ENCODE measurements at regions not wholly inside any gene's neighbourhood (a gene's known extent, or its start where the extent isn't known, plus 50 kb on each side); places are given as distances from the start of the nearest gene placed in this dataset.

DNA sequence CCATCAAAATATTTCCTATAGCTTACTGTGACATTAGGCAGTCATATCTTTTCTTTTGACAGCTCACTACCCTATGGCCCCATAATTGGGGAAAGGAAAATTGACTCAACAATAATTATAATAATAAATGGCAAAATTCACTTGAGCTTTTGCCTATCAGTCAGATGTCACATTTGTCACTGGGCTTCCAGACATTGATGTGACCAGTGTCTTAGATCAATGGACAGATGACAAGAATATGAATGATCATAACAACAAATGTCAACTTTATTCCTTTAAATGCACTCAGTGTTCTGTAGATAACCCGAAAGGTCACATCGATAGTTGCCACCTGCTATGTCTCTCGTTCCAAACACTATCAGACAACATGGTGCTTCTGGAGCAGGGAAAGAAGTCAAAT, 266.7 kb downstream of the GPATCH2 start:
- Histone ChIP-seq H3K9me3 (no peaks in the 10 kb centered on the region), H3K27me3 (no peaks in the 10 kb centered on the region), H3K36me3 (no peaks in the 10 kb centered on the region), H3K4me3 (no peak overlapping the region), H3K4me1 (no peaks in the 10 kb centered on the region), H3K27ac (no peak overlapping the region)
- DNase-seq, result no peak
- intact Hi-C loops (cut with DNase I; ENCODE audit: low total_unique reads), result no loop called here
- TF ChIP-seq, protein P1, sequence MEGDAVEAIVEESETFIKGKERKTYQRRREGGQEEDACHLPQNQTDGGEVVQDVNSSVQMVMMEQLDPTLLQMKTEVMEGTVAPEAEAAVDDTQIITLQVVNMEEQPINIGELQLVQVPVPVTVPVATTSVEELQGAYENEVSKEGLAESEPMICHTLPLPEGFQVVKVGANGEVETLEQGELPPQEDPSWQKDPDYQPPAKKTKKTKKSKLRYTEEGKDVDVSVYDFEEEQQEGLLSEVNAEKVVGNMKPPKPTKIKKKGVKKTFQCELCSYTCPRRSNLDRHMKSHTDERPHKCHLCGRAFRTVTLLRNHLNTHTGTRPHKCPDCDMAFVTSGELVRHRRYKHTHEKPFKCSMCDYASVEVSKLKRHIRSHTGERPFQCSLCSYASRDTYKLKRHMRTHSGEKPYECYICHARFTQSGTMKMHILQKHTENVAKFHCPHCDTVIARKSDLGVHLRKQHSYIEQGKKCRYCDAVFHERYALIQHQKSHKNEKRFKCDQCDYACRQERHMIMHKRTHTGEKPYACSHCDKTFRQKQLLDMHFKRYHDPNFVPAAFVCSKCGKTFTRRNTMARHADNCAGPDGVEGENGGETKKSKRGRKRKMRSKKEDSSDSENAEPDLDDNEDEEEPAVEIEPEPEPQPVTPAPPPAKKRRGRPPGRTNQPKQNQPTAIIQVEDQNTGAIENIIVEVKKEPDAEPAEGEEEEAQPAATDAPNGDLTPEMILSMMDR (IDR thresholded peaks at IDR 0.05), result no peak

DNA sequence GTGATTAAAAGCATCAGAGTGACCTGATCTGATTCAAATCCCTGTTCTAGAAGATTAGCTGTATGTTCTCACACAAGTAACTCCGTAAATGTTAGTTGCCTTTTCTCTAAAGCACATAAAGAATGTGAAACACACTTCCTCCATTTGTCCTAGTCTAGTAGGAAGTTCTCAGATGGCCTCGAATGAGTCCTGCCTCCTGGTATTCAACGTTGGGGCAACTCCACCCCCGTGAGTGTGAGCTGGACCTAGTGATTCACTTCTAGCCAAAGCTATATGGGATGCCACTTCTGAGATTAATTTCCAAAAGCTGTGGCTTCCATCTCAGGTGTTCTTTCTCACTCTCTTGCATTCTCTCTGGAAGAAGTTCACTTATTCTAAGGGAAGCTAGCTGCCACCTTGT, 267.6 kb downstream of the GPATCH2 start:
- no peaks in the 10 kb centered on the region for H3K4me1 ChIP-seq
- no peaks in the 10 kb centered on the region for H3K27me3 ChIP-seq
- H3K36me3 ChIP-seq, result no peaks in the 10 kb centered on the region
- no peak overlapping the region for H3K27ac ChIP-seq
- DNase-seq, result no peak
- H3K9me3 ChIP-seq, result no peaks in the 10 kb centered on the region
- no peak overlapping the region for H3K4me3 ChIP-seq
- TF ChIP-seq, protein P1 (IDR thresholded peaks at IDR 0.05), result no peak
- intact Hi-C loops (cut with DNase I; ENCODE audit: low total_unique reads), result no loop called here

DNA sequence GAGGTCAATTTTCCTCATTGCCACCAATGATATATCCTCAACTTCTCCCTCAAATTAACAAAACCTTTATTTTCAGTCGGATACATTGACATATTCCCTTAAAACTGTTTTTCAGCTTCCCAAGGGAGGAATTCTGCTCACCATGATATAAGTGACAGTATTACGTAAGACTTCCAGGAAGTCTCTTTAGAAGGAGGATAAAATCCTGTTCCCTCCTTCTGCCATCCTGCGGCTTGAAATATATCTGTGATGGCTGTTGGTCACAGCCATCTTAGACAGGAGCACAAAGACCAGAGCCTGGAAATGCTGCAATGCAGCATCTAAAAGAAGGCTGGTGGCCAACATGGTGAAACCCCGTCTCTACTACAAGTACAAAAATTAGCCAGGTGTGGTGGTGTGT, 270.4 kb downstream of the GPATCH2 start:
- Histone ChIP-seq H3K27ac (no peak overlapping the region), H3K4me1 (no peaks in the 10 kb centered on the region), H3K27me3 (no peaks in the 10 kb centered on the region), H3K9me3 (no peaks in the 10 kb centered on the region), H3K4me3 (no peak overlapping the region), H3K36me3 (no peaks in the 10 kb centered on the region)
- no peak for DNase-seq
- intact Hi-C loops (cut with DNase I; ENCODE audit: low total_unique reads), result no loop called here
- TF ChIP-seq, protein P1 (IDR thresholded peaks at IDR 0.05), result no peak

DNA sequence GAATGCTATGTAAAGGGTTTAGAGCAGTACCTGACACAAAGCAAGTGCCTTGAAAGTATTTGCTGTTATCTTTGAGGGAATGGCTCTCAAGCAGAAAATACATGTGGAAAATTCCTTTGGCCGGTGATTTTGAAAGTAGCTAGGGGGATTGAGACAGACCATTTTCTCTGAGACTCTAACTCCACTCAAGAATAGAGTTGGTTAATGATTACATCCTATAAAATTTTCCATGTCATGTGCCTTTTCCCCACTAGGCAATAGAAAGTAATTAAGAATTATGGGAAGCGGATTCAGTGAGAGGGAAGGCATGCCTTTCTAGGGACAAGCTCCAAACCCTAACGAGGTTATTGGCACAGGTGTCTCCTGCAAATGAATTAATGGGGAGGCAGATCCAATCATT, 276.0 kb downstream of the GPATCH2 start:
- no peaks in the 10 kb centered on the region for H3K36me3 ChIP-seq
- H3K27ac ChIP-seq, result no peak overlapping the region
- H3K4me1 ChIP-seq, result no peaks in the 10 kb centered on the region
- H3K27me3 ChIP-seq, result no peaks in the 10 kb centered on the region
- DNase-seq, result no peak
- intact Hi-C loops (cut with DNase I; ENCODE audit: low total_unique reads), result no loop called here
- H3K4me3 ChIP-seq, result no peak overlapping the region
- TF ChIP-seq, protein P1 (IDR thresholded peaks at IDR 0.05), result no peak
- H3K9me3 ChIP-seq, result no peaks in the 10 kb centered on the region

DNA sequence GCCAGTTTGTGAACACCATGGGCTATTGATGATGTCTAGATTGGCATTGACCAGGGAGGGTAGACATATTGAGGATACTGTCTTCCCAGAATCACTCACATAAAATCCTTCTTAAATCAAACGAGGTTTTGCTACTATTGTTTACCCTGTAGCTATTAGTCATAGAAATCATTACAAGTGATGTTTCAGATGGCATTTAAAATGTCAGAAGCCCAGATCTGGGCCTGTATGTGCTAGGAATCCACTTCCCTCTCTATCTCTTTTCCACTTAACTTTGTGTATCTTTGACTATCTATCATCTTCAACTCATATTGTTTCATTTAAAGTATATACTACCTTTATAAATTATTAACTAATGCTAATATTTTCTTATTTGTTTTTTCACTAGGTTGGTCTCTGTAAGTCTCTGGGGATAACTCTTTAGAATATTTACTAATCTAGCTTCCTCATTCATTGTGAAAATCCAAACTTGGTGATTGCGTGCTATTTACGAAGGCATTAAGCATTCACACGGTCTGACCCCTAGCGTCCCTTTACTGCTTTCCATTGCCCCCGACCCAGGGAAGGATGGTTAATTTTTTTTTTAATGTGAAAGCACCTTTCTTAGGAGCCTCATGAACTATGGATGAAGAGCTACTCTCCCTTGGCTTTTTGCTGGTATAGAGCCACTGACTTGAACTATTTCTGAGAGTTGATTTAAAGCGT, 281.8 kb downstream of the GPATCH2 start:
- no peaks in the 10 kb centered on the region for H3K27me3 ChIP-seq
- TF ChIP-seq, protein P1 (IDR thresholded peaks at IDR 0.05), result no peak
- no peaks in the 10 kb centered on the region for H3K36me3 ChIP-seq
- no peak overlapping the region for H3K27ac ChIP-seq
- DNase-seq, result no peak
- H3K4me3 ChIP-seq, result no peak overlapping the region
- H3K9me3 ChIP-seq, result no peaks in the 10 kb centered on the region
- no peaks in the 10 kb centered on the region for H3K4me1 ChIP-seq
- intact Hi-C loops (cut with DNase I; ENCODE audit: low total_unique reads), result no loop called here

DNA sequence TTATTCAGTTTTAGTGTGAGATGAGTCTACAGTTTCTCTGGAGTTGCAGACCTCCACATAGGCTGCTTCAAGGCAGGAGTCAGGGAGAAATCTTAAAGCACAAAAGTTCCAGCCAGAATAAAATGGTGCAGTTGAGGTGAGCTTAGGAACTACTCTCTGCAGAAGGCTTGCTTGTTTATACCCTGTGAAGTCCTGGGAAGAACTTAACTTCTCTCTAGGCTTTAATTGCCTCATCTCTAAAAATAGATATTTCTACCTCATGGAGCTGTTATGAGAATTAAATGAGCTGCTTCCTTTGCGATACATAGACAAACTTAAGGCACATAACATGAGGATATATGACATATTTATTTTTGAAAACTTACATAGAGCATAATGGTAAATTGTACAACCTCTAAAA, 286.2 kb downstream of the GPATCH2 start:
- intact Hi-C loops (cut with DNase I; ENCODE audit: low total_unique reads), result no loop called here
- Histone ChIP-seq H3K27ac (no peak overlapping the region), H3K27me3 (no peaks in the 10 kb centered on the region), H3K4me3 (no peak overlapping the region), H3K36me3 (no peaks in the 10 kb centered on the region), H3K9me3 (no peaks in the 10 kb centered on the region), H3K4me1 (no peaks in the 10 kb centered on the region)
- DNase-seq, result no peak
- TF ChIP-seq, protein P1 (IDR thresholded peaks at IDR 0.05), result no peak
